Activated CD4-positive, alpha-beta T cell treated with anti-CD3 and anti-CD28 coated beads for 36 hours (primary cell): ENCODE measurements at regions not wholly inside any gene's neighbourhood (a gene's known extent, or its start where the extent isn't known, plus 50 kb on each side); places are given as distances from the start of the nearest gene placed in this dataset.

Source experiments
- ATAC-seq: fragments of 200-7000 bp; cut with Tn5 transposase; one replicate; pipeline ENCODE4 v1.10.0; 2021; ENCODE audit warnings: mild to moderate bottlenecking, moderate library complexity
- CTCF ChIA-PET: fragments of 350-600 bp; sonication (Branson Sonifier 250); formaldehyde crosslinking; loops from one replicate; lab custom pipeline; 2021; ENCODE audit warnings: antibody characterized with exemption; lab: Charles Lee
- POLR2A ChIA-PET: fragments of 350-600 bp; sonication (Branson Sonifier 250); formaldehyde crosslinking; loops from one replicate; lab custom pipeline; 2021; ENCODE audit warnings: antibody characterized with exemption, inconsistent platforms; lab: Charles Lee
- DNase-seq: peaks from one replicate; pipeline ENCODE4 v3.0.0-alpha.2; 2020
- H3K27ac Mint-ChIP-seq: one replicate; pipeline ENCODE4 v1.8.0; 2021; ENCODE audit warnings: mixed read lengths
- H3K27me3 Mint-ChIP-seq: one replicate; pipeline ENCODE4 v1.8.0; 2021; ENCODE audit warnings: mixed read lengths
- H3K36me3 Mint-ChIP-seq: one replicate; pipeline ENCODE4 v1.8.0; 2021; ENCODE audit warnings: low read depth, mixed read lengths
- H3K4me1 Mint-ChIP-seq: one replicate; pipeline ENCODE4 v1.8.0; 2021; ENCODE audit warnings: mixed read lengths
- H3K4me3 Mint-ChIP-seq: one replicate; pipeline ENCODE4 v1.8.0; 2021; ENCODE audit warnings: mild to moderate bottlenecking, moderate library complexity, mixed read lengths
- H3K9me3 Mint-ChIP-seq: one replicate; pipeline ENCODE4 v1.8.0; 2021; ENCODE audit warnings: low read depth, mixed read lengths
- intact Hi-C, 2 experiments: fragments of 100-400 bp; cut with DNase I in 1 of 2; cut with micrococcal nuclease in 1 of 2; formaldehyde crosslinking; loops; one replicate each; pipeline versions ENCODE4 v1.14.2 to v1.15.1; 2022 to 2024; cut with DNase I, micrococcal nuclease

DNA sequence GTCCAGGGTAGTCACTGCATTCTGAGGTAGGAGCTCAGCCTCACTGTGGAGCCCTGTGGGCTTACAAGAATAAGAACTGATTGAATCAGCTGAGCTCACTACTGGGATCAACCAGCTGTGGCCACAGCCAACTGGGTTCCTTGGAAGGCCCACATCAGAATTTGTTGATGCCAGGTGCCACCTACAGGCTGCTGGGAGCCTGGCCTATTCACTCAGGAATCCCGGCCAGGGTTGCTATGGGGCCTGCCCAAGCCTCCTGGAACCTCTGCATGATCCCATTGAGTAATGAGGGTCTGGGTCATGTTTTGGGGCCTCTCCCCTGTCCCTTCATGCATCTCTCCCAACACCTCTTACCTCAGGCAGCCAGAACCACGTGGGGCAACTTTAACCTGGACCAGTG lies 53.9 kb upstream of the KIAA1210 start:
- no peaks in the 10 kb centered on the region for H3K36me3 Mint-ChIP-seq
- H3K27ac Mint-ChIP-seq: no peak overlapping the region
- ChIA-PET POLR2A (no interaction called here), CTCF (no interaction called here)
- H3K4me3 Mint-ChIP-seq: no peak overlapping the region
- intact Hi-C loops: no loop called here
- no peaks in the 10 kb centered on the region for H3K4me1 Mint-ChIP-seq
- DNase-seq: peak; percentile 11
- no peaks in the 10 kb centered on the region for H3K9me3 Mint-ChIP-seq
- ATAC-seq: no peak
- H3K27me3 Mint-ChIP-seq: no peaks in the 10 kb centered on the region

DNA sequence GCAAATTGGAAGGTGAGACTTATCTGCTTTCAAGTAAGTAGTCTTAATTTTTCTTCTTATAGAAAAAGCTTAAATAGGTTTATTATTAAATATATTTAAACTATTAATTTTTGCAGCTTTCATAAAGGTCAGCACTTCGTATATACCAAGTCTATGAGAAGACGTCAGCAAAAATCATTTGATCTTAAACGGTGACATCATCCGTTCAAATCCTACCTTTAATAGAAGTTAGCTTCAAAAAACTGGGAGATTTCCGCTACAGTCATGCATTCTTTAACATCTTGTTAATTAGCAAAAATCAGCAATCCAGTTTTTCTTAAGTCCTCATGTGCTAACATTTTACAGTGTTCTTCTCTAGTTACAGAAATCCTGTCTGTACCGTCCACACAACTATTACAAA lies 49.9 kb upstream of the PGRMC1 start:
- H3K27ac Mint-ChIP-seq: no peak overlapping the region
- DNase-seq: no peak
- H3K4me3 Mint-ChIP-seq: no peak overlapping the region
- H3K36me3 Mint-ChIP-seq: no peaks in the 10 kb centered on the region
- no peaks in the 10 kb centered on the region for H3K9me3 Mint-ChIP-seq
- ChIA-PET POLR2A (no interaction called here), CTCF (no interaction called here)
- ATAC-seq: no peak
- no peaks in the 10 kb centered on the region for H3K27me3 Mint-ChIP-seq
- intact Hi-C loops: no loop called here
- no peaks in the 10 kb centered on the region for H3K4me1 Mint-ChIP-seq
